ENCODE measurements at regions not wholly inside any gene's neighbourhood (a gene's known extent, or its start where the extent isn't known, plus 50 kb on each side); places are given as distances from the start of the nearest gene placed in this dataset.

- no peak overlapping the region for H3K4me3 ChIP-seq
- TF ChIP-seq CTCF (IDR thresholded peaks at IDR 0.05), result no peak
- DNase-seq (ENCODE audit: low spot score), result no peak
- H3K27ac ChIP-seq, result no peak overlapping the region
Measured at GRCh38 chr15:67973846-67974245, 80.3 kb upstream of the PIAS1 start.

DNA sequence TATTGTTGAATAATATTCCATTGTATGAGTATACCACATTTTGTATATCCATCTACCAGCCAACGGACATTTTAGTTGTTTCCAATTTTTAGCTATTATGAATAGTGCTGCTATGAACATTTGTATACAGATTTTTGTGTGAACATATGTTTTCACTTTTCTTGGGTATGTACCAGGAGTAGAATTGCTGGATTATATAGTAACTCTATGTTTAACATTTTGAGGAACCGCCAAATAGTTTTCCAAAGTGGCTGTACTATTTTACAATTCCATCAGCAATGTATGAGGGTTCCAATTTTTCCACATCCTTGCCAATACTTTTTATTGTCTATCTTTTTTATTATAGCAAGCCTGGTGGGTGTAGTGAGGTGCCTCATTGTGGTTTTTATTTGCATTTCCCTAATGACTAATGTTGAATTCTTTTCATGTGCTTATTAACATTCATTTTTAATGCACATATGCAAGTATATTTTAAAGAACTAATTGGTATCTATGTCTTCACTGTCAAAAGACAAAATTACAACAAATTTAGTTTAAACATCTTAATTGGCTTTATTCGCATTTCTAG, 77.5 kb upstream of the PIAS1 start:
- no peak for DNase-seq (ENCODE audit: low spot score)
- no peak overlapping the region for H3K4me3 ChIP-seq
- H3K27ac ChIP-seq, result no peak overlapping the region
- no peak for TF ChIP-seq CTCF (IDR thresholded peaks at IDR 0.05)

GRCh38 chr15:67977414-67978089, 76.6 kb upstream of the PIAS1 start:
- Histone ChIP-seq H3K27ac (no peak overlapping the region), H3K4me3 (no peak overlapping the region)
- DNase-seq (ENCODE audit: low spot score), result no peak
- TF ChIP-seq CTCF (IDR thresholded peaks at IDR 0.05), result no peak

DNA sequence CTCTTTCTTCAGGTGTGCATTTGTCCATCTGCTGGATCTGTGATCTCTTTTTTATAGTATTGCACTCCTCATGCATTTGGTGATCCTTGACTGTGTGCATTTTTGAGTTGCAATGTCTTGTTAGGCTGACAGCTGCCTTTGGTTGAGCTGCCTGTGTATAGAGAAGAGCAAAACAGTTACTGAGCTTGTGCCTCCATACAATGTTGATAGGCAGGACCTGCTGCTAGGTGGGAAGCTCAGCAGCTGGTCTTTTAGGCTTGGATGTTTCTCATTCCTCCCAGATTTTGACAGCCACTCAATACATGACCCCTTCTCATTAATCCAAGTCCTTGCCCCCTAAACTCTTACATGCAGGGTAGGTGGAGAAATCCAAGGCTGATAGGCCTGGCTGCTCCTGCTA, 74.8 kb upstream of the PIAS1 start:
- H3K27ac ChIP-seq, result no peak overlapping the region
- no peak for DNase-seq (ENCODE audit: low spot score)
- no peak for TF ChIP-seq CTCF (IDR thresholded peaks at IDR 0.05)
- no peak overlapping the region for H3K4me3 ChIP-seq

DNA sequence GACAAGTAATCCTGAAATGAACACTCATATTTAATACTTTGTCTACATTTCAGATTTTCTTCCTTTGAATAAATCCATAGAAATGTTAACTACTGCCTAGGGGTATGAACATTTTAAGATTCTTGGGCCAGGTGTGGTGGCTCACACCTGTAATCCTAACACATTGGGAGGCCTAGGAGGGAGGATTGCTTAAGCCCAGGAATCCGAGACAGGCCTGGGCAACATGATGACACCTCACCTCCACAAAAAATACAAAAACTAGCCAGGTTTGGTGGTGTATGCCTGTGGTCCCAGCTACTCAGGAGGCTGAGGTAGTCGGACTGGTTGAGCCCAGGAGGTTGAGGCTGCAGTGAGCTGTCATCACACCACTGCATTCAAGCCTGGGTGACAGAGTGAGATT, 73.9 kb upstream of the PIAS1 start:
- TF ChIP-seq CTCF (IDR thresholded peaks at IDR 0.05), result no peak
- Histone ChIP-seq H3K4me3 (no peak overlapping the region), H3K27ac (no peak overlapping the region)
- no peak for DNase-seq (ENCODE audit: low spot score)

- no peak for DNase-seq (ENCODE audit: low spot score)
- no peak overlapping the region for H3K27ac ChIP-seq
- no peak for TF ChIP-seq CTCF (IDR thresholded peaks at IDR 0.05)
- H3K4me3 ChIP-seq, result no peak overlapping the region
Measured at GRCh38 chr15:67980773-67981685, 73.1 kb upstream of the PIAS1 start.
